ENCODE measurements at regions not wholly inside any gene's neighbourhood (a gene's known extent, or its start where the extent isn't known, plus 50 kb on each side); places are given as distances from the start of the nearest gene placed in this dataset.

- TF ChIP-seq CTCF (IDR thresholded peaks at IDR 0.05) (no peak), EP300 (IDR thresholded peaks at IDR 0.05) (no peak), POLR2AphosphoS5 (IDR thresholded peaks at IDR 0.05) (no peak), POLR2A (IDR thresholded peaks at IDR 0.05) (no peak)
Observed at GRCh38 chr9:10855847-10856246, 243.0 kb upstream of the PTPRD start.

Measured in suprapubic skin (tissue), 4 donors.